HPDE6-E6E7 (cell line): ENCODE measurements at regions not wholly inside any gene's neighbourhood (a gene's known extent, or its start where the extent isn't known, plus 50 kb on each side); places are given as distances from the start of the nearest gene placed in this dataset.
A peak's percentile ranks its signal among the peaks of the same experiment; 100 is the strongest.

ENCODE experiments used
- DNase-seq: peaks from one replicate; pipeline ENCODE4 v3.0.0; 2011; ENCODE audit warnings: missing footprints; ENCODE audit errors: extremely low spot score

DNA sequence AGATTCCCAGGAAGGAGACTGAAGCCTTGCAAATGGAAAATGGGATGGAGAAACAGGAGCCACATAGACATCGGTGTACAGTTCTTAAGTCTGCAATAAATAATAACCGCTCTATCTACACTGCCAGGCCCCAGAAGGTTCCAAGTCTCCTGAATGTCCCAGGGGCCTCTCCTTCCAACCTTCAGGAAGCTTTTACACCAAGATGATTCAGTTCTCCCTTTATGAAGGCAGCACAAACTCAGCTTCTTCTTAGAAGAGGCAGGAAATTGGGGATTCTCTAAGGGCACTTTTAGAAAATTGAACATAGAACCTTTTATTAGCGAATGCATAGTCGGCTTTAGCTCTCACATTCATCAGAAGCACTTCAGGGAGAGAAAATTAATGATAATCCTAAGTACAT is 130.8 kb upstream of the LYZL1 start:
- no peak for DNase-seq

GRCh38 chr10:29160150-29160617 is 128.7 kb upstream of the LYZL1 start:
- peak; percentile 14 for DNase-seq

- no peak for DNase-seq
Measured at GRCh38 chr10:29163746-29164145, 125.1 kb upstream of the LYZL1 start.

- DNase-seq, result no peak
Measured at GRCh38 chr10:29166713-29167112, 122.2 kb upstream of the LYZL1 start.

DNA sequence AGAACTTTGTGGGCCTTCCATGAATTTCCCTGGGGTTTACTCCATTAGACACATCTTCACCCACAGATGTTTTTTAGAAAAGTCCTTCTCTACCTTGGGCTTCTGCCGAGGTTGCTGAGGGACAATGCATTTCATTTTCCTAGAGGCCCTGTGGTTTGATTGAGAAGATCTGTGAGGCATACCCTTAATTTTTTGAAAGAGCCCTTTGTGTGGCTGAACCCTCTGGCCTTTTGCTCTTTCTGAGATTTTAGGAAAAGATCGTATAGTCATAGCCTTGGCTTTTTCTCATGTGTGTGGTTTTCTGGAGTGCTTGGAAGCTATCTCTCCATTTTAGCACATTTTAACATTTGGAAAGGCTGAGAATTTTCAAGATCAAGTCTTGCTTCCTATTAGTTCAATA is 119.8 kb upstream of the LYZL1 start:
- DNase-seq, result no peak

- DNase-seq, result no peak
Measured at GRCh38 chr10:29171717-29172116, 117.2 kb upstream of the LYZL1 start.

- no peak for DNase-seq
Measured at GRCh38 chr10:29174389-29174788, 114.5 kb upstream of the LYZL1 start.

DNA sequence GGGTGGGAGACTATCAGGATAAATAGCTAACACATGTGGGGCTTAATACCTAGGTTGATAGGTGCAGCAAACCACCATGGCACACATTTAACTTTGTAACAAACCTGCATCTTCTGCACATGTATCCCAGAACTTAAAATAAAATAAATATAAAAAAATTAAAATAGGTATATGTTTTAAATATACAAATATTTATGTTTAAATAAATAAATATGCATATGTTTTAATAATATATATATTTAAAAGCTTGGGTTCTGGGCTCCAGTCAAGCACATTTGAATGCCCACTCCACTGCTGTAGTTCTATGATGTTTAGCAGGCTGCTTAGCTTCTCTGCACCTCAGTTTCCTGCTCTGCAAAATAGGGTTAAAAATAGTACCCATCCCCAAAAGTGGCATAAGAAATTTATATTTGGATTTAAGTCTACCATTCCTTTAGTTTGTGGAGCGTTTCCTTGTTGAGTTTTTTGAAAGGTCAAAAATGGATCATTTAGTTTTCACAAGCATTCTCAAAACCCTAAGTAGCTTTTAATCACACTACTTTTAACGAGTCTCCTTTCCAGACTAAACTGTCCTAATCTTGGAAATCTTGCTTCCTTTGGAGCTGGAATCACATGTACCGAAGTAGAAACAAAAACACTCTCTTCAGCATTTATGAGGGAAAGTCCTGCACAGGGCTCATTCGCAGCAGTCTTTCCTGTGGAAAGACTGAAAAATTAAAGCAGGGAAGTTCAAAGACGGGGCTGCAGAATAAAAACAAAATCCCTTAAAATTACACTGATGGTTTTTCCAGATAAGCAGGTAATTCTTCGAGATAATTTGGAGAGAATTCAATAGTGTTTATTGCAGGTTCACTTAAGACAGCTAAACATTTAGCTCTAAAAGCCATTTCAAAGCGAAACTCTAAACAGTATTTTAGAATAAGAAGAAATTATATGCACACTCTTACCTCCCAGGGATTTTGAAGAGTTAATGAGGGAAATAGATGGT is 111.7 kb upstream of the LYZL1 start:
- DNase-seq, result no peak

- DNase-seq, result no peak
Measured at GRCh38 chr10:29181936-29182335, 106.9 kb upstream of the LYZL1 start.

GRCh38 chr10:29183301-29183945 is 105.4 kb upstream of the LYZL1 start:
- no peak for DNase-seq

DNA sequence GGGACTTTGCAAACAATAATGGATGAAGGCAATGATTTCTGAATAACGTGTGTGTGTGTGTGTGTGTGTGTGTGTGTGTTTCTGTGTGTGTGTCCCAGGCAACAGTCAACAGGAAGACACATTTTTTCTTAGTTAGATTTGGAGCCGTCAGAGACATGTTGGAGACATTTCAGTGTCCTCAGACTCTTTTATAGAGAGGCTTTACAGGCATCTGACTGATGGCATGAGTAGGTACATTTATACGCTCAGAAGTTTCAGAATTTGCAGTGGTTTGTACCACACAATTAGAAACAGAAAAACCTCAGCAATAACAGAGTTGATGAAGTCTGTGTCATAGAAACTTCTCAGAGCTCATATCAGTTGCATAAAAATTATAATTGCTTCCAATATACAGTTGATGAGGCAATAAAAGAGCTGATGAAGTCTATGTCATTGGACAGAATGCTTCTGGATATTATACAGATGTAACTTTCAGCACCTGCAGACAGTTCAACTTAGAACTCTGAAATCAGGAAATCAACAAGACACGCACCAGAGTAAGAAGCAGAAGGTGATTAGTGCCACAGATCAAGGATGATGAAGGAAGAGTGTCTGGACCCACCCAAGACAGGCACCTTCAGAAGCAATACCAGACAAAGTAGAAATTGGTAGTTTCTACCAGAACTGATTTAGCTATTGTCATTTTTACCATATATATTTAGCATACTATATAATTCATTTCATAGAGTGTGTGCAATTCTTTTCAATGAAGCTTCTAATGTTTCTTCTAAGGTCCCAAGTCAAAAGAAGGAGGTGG is 104.5 kb upstream of the LYZL1 start:
- no peak for DNase-seq

GRCh38 chr10:29185050-29185449 is 103.8 kb upstream of the LYZL1 start:
- DNase-seq, result no peak

GRCh38 chr10:29186221-29186620 is 102.6 kb upstream of the LYZL1 start:
- no peak for DNase-seq

DNA sequence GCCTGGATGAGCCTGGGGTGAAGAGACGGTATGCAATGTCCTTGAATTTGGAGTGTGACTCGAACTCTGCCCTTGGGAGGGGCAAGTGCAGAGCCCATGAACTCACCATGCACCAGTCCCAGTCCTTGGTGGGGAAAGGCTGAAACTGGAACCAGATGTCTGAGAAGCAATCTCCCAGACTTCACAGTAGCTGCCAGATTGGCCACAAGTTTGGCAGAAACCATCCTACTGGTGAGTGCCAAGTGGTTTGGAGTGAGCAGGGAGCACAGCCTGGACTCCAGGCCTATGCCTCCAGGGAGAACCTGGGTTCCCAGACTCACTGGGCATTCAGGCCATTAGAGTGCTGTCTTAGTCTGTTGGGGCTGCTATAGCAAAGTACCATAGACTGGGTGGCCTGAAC is 99.6 kb upstream of the LYZL1 start:
- DNase-seq, result no peak

GRCh38 chr10:29191674-29192073 is 97.2 kb upstream of the LYZL1 start:
- DNase-seq, result no peak

DNA sequence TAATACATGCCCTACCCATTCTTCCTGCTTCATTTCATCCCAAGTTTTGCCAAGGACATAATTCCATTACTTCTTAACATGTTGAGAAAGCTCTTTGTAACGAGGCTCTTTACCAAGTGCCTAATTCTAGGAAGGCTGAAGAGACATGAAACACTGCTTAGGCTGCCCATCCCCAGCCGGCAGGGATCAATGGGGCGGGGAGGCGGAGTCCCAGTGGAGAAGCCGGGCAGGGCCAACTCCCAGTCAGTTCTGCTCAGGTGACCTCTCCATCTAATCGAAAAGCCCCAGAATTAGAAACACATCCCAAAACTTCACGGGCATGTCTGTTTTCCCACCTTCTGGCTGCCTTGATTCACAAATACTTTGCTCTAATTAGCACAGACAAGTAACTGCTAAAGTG is 89.5 kb upstream of the LYZL1 start:
- DNase-seq, result no peak

DNA sequence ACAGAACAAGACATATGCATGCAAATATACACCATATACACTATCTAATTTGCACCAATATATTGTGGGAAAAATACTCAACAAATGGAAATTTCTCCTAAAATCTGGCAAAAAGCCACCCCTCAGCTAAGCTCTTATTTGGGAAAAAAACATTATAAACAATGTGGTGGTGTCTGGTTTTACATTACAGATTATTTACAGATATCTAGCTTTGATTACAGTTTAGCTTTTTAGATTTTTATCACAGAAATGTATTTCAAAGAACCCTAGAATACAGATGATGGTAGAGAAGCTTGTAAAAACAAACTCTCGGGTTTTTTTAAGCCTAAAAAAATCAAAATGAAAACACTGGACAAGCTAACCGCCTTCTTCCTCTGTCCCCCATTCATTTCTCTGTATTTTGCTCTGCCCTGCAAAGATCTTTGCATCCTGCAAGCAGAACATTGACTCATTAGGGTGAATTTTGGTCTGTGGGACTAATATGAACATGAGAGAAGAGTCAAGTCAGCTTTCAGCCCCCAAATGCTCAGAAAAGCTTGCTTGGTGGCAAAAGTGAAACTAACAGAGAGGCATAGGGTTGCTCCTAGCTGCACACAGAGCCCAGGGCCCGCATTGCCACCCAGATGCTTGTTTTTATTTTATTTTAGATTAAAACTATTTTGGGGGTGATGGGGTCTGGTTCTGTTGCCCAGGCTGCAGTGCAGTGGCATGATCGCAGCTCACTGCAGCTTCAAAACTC is 88.8 kb upstream of the LYZL1 start:
- no peak for DNase-seq

- DNase-seq, result no peak
Measured at GRCh38 chr10:29202386-29202940, 86.4 kb upstream of the LYZL1 start.

DNA sequence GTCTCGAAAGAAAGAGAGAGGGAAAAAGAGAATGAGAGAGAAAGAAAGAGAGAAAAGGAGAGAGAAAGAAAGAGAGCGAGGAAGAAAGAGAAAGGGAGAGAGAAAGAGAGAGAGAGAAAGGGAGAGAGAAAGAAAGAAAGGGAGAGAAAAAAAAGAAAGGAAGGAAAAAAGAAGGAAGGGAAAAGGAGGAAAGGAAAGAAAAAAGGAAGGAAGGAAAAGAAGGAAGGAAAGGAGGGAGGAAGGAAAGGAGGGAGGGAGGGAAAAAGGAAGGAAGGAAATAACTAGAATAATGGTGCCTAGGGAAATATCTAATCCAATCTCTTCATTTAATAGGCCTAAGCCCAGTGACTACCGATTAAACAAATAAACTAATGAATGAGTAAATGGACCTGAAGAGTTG is 85.4 kb upstream of the LYZL1 start:
- no peak for DNase-seq

- no peak for DNase-seq
Measured at GRCh38 chr10:29204070-29204800, 84.6 kb upstream of the LYZL1 start.
